ENCODE measurements at regions not wholly inside any gene's neighbourhood (a gene's known extent, or its start where the extent isn't known, plus 50 kb on each side); places are given as distances from the start of the nearest gene placed in this dataset.

DNA sequence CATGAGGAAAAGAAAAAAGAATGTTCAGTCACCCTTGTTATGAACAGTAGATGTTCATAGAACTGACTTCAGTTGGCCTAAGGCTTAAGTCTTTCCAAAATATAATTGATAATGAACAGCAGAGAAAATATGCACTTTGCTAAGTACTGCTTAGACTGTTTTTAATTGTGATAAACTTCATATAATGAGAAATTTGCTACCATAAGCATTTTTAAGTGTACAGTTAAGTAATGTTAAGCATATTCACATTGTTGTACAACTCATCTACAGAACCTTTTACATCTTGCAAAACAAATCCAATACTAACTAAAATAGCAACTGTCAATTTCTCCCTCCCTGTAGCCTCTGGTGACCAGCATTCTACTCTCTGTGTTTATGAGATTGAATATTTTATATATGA, 792.2 kb upstream of the LCORL start:
- no peak for DNase-seq
- no peak for TF ChIP-seq GATA1 (IDR thresholded peaks at IDR 0.05; ENCODE audit: low read depth, low read length)
- TF ChIP-seq POLR2A (IDR thresholded peaks at IDR 0.05; ENCODE audit: low read length) = no peak

DNA sequence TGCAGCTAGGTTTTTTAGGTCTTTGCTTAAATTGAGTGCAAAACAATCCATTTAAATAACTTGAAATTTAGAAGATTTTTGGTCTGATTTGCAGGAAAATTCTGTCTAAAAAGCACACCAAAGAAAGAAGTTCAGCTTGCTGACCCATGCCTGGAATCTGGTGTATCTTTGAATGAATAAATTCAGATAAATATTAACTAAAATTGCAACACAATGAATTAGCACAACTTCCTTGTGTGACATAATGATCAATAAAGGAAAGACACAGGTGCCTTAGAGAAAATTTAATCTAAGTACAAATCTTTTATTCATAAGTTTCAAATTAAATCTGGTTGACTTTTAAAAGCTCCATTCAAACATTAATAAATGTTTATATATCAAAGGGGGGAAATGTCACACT, 791.5 kb upstream of the LCORL start:
- TF ChIP-seq GATA1 (IDR thresholded peaks at IDR 0.05; ENCODE audit: low read depth, low read length) (no peak), POLR2A (IDR thresholded peaks at IDR 0.05; ENCODE audit: low read length) (no peak)
- no peak for DNase-seq

DNA sequence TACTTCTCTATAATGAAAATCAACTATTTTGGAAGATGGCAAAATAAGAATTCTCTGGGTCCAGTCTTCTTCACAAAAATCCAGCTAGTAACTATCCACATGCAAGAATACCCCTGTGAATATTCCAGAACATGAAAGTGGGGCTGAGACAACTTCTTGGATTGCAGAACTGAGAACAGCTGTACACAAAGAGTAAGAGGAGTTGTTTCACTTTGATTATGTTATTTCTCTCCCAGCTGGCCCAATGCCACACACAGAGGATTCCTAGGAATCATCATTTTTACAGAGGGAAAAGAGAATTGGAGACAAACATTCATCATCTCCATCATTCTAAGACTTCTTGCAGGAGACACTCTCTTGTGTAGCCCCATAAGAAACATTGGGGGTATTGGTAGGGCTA, 782.2 kb upstream of the LCORL start:
- no peak for DNase-seq
- no peak for TF ChIP-seq POLR2A (IDR thresholded peaks at IDR 0.05; ENCODE audit: low read length)
- TF ChIP-seq GATA1 (IDR thresholded peaks at IDR 0.05; ENCODE audit: low read depth, low read length) = no peak

DNA sequence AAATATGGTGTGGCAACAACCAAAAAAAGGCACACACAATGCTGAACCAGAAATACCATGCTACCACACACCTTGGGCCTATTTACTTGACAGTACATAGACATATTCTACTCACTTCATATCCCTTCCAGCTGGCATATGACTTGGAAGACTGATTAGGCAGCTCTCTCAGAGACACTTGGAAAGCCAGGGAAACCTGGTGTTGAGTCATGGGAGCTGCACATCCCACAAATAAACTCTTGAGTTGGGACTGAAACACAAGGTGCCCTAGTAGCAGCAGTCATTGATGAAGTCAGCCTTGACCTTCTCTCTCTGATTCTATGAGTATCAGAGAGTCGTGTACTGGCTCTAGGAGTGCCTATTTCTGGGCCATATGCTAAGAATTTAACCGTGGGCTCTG, 776.6 kb upstream of the LCORL start:
- TF ChIP-seq GATA1 (IDR thresholded peaks at IDR 0.05; ENCODE audit: low read depth, low read length) (no peak), POLR2A (IDR thresholded peaks at IDR 0.05; ENCODE audit: low read length) (no peak)
- DNase-seq = no peak

DNA sequence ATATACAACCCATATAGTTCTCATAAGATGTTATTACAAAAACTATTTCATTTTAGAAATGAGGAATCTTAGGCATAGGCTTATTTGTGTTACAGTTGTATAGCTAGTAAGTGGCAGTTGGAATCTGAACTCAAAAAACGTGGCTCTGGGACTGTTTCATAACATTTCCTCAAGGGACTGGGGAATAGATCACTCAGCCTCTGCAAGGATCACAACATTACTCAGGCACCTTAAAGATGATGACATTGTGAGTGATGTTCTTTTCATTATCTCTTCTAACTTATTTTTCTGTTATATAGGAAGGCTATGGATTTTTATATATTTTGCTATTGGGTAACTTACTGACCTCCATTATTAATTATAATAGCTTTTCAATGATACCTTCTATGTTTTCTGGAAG, 774.2 kb upstream of the LCORL start:
- no peak for DNase-seq
- TF ChIP-seq GATA1 (IDR thresholded peaks at IDR 0.05; ENCODE audit: low read depth, low read length) (no peak), POLR2A (IDR thresholded peaks at IDR 0.05; ENCODE audit: low read length) (no peak)

DNA sequence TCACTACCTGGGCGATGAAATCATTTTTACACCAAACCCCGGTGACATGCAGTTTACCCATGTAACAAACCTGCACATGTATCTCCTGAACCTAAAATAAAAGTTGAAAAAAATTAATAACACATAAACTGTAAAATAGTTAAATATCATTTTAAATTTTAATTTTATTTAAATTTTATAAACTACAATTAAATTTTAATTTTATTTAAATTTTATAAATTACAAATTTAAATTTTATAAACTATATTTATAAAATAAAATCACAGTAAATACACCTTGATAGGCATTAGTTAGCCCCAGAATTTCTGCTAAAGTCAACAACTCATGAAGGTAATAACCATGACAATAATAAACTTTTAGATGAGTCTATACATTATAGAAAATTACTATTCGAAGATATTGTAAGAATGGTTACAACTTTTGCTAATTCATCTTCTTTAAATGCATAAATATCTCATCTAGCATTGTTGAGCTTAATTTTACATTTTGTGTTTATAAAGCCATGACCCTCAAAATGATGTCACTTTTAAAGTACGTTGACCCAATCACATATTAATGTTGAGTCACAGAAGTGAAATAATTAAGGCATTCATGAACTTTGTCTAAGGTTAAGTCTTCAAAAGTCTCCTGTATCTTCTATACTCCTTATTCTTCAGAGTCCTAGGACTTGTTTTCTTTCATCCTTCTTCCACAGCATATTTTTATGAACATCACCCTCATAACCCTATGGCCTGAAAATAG, 755.8 kb upstream of the LCORL start:
- TF ChIP-seq GATA1 (IDR thresholded peaks at IDR 0.05; ENCODE audit: low read depth, low read length) = no peak
- TF ChIP-seq POLR2A (IDR thresholded peaks at IDR 0.05; ENCODE audit: low read length) = no peak
- no peak for DNase-seq

DNA sequence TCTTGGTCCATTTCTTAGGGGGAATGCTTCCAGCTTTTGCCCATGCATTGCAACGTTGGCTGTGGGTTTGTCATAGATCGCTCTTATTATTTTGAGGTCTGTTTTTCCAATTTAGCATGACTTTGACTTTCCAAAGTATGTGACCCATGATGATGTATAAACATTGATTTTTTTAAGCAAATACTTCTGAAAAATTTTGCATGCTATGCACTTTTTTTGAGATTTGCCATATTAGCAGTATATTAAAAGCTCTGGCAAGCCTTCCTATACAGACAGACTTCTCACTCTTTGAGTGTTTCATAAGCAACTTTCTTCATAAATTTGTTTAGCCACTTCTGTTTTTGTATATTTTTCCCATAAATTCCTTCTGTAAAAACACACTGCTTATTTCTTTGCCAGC, 746.4 kb upstream of the LCORL start:
- TF ChIP-seq POLR2A (IDR thresholded peaks at IDR 0.05; ENCODE audit: low read length) = no peak
- no peak for TF ChIP-seq GATA1 (IDR thresholded peaks at IDR 0.05; ENCODE audit: low read depth, low read length)
- DNase-seq = no peak

DNA sequence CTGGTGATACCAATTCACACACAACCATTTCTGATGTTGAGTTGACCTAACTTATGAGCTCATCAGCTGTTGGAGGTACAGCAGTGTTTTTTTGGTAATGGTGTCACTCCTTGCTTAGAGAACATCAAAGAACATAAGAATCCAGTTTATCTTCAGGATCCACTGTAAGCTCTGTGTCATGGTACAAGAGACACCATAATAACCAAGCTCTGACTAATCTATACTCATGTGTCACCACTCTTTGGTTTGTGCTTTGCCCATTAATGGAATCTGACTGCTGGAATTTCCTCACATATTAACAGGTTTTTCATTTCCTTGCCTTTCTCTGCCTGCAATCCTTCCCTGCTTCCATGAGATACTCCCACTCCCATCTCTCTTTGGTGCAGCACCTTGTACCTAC, 735.1 kb upstream of the LCORL start:
- TF ChIP-seq POLR2A (IDR thresholded peaks at IDR 0.05; ENCODE audit: low read length) (no peak), GATA1 (IDR thresholded peaks at IDR 0.05; ENCODE audit: low read depth, low read length) (no peak)
- no peak for DNase-seq

DNA sequence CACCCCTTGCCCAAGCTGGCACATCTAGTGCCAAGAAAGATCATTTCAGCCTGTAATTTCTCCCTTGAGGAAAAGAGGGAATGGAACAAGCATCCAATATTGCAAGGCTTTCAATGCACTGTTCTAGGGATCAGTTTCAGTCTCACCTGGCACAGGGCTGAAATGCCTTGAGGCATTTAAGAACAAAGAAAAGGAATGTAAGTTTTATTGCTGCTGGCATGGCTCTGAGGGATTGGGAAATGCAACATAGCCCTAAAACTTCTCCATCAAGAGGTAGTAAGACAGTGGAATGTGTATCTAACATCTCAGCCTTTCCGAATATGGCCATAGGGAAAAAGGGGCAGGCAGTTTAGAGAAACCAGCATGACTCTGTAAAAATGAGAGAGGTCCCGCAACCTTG, 732.6 kb upstream of the LCORL start:
- DNase-seq = no peak

GRCh38 chr4:18751083-18751482, 729.5 kb upstream of the LCORL start:
- no peak for DNase-seq
- TF ChIP-seq GATA1 (IDR thresholded peaks at IDR 0.05; ENCODE audit: low read depth, low read length) (no peak), POLR2A (IDR thresholded peaks at IDR 0.05; ENCODE audit: low read length) (no peak)

More for the DNA sequence above, 732.6 kb upstream of the LCORL start:
- TF ChIP-seq POLR2A (IDR thresholded peaks at IDR 0.05; ENCODE audit: low read length) = no peak
- TF ChIP-seq GATA1 (IDR thresholded peaks at IDR 0.05; ENCODE audit: low read depth, low read length) = no peak

DNA sequence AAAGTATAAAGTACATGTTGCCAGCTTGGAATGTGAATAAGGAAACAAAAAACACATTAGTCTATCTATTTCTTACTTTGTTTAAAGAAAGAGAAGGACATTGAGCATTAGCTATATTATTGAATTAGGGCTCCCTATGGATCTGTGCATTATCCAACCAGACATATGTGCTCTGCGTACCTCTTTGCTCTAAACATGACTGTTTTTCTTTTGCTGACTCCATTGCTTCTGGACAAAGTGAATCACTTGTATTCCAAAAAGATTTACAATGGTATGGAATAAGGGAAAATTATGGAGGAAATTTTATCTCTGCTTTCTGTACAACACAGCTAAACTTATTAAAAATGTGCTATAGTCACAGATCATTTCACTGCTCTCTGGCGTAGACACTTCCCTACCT, 727.8 kb upstream of the LCORL start:
- no peak for DNase-seq
- TF ChIP-seq GATA1 (IDR thresholded peaks at IDR 0.05; ENCODE audit: low read depth, low read length) (no peak), POLR2A (IDR thresholded peaks at IDR 0.05; ENCODE audit: low read length) (no peak)

DNA sequence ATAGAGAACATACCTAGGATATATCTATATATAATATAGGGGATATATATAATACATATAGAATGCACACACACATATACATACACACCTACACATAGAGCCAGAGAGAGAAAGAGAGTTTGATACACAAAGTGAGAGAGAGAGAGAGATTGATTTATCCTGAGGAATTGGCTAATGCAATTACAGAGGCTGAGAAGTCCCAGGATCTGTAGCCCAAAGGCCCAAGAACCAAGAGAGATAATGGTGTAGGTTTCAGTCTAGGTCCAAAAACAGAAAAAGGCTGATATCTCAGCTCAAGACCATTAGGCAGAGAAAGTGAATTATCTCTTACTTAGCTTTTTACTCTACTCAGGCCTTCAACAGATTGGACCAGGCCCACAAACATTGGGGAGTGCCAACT, 715.0 kb upstream of the LCORL start:
- no peak for DNase-seq
- TF ChIP-seq GATA1 (IDR thresholded peaks at IDR 0.05; ENCODE audit: low read depth, low read length) = no peak
- no peak for TF ChIP-seq POLR2A (IDR thresholded peaks at IDR 0.05; ENCODE audit: low read length)

DNA sequence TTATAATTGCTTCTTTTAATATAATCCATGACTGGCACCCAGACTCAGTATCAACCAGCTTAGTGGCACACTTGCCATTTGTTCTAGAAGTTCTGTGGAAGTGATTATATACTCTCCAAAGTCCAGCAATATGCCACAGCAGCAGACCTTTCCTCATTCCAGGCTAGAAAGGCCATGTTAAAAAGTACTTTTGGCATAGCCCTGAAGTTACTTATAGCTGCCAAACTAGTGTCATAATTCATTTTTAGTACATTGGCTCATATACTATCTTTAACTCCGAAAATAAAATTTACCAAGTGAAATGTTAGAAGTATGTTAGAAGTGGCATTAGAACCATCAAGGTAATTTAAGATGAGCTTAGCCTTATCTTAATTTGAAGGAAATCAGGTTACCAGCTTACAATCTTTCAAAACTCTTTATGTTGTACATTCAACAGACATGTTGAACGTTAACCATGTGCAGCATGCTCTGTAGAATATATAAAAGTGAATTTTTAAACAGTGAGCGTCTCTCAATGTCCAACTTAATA, 714.2 kb upstream of the LCORL start:
- no peak for DNase-seq
- no peak for TF ChIP-seq GATA1 (IDR thresholded peaks at IDR 0.05; ENCODE audit: low read depth, low read length)
- no peak for TF ChIP-seq POLR2A (IDR thresholded peaks at IDR 0.05; ENCODE audit: low read length)

GRCh38 chr4:18734405-18734804, 712.9 kb upstream of the LCORL start:
- DNase-seq = no peak
- TF ChIP-seq POLR2A (IDR thresholded peaks at IDR 0.05; ENCODE audit: low read length) (no peak), GATA1 (IDR thresholded peaks at IDR 0.05; ENCODE audit: low read depth, low read length) (no peak)

DNA sequence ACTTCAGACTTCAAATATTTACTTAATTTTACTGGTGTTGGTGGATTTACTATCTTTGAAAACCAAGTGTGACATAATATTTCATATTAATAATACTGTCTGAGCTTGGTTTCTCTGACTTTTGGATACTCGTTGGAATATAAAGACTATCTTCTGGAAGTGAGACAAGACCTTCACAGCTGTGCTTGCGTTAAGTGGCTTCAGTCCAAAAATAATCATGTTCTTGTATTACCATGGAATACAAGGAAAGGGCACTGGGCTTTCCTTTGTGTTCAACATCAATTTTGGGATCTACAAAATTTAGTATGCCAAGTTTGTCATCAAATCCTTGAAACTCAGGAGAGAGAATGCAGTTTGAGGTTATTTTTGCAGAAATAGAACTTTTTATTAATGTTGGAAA, 712.4 kb upstream of the LCORL start:
- no peak for TF ChIP-seq POLR2A (IDR thresholded peaks at IDR 0.05; ENCODE audit: low read length)
- no peak for TF ChIP-seq GATA1 (IDR thresholded peaks at IDR 0.05; ENCODE audit: low read depth, low read length)
- DNase-seq = no peak

Measured in erythroblast (primary cell).